HepG2 (cell line): ENCODE measurements at regions not wholly inside any gene's neighbourhood (a gene's known extent, or its start where the extent isn't known, plus 50 kb on each side); places are given as distances from the start of the nearest gene placed in this dataset.

Source experiments
- SIX1 ChIP-seq: sonication (generic); formaldehyde crosslinking; IDR thresholded peaks from 2 replicates; pipeline ENCODE4 v1.4.0; 2020; ENCODE audit warnings: missing genetic modification reagents, borderline replicate concordance
- ZBTB39 ChIP-seq: sonication (generic); formaldehyde crosslinking; IDR thresholded peaks from 2 replicates; pipeline ENCODE4 v1.5.0; 2020; ENCODE audit warnings: missing genetic modification reagents
- ZBTB44 ChIP-seq: sonication (generic); formaldehyde crosslinking; IDR thresholded peaks from 2 replicates; pipeline ENCODE4 v1.4.0; 2020; ENCODE audit warnings: missing genetic modification reagents
- ZIK1 ChIP-seq: sonication (generic); formaldehyde crosslinking; IDR thresholded peaks from 2 replicates; pipeline ENCODE4 v1.5.0; 2020; ENCODE audit warnings: mild to moderate bottlenecking, low read depth, missing genetic modification reagents, borderline replicate concordance
- ZNF468 ChIP-seq: sonication (generic); formaldehyde crosslinking; IDR thresholded peaks from 2 replicates; pipeline ENCODE4 v1.8.0; 2022; ENCODE audit warnings: mild to moderate bottlenecking, moderate library complexity, missing genetic modification reagents

- TF ChIP-seq SIX1 (CRISPR knock-in tag) (no peak), ZBTB39 (no peak), ZIK1 (CRISPR knock-in tag) (no peak), ZNF468 (CRISPR knock-in tag) (no peak), ZBTB44 (no peak)
These were observed 98.3 kb upstream of the FGGY start for GRCh38 chr1:59198564-59198963.
